ENCODE measurements at regions not wholly inside any gene's neighbourhood (a gene's known extent, or its start where the extent isn't known, plus 50 kb on each side); places are given as distances from the start of the nearest gene placed in this dataset.

- FAIRE-seq (no peak), DNase-seq (ENCODE audit: insufficient read length, low spot score) (no peak)
- TF ChIP-seq CTCF (IDR thresholded peaks at IDR 0.05; ENCODE audit: insufficient read depth, missing control alignments), result no peak
These were observed 83.6 kb downstream of the CCR1 start for GRCh38 chr3:46124216-46125177.

DNA sequence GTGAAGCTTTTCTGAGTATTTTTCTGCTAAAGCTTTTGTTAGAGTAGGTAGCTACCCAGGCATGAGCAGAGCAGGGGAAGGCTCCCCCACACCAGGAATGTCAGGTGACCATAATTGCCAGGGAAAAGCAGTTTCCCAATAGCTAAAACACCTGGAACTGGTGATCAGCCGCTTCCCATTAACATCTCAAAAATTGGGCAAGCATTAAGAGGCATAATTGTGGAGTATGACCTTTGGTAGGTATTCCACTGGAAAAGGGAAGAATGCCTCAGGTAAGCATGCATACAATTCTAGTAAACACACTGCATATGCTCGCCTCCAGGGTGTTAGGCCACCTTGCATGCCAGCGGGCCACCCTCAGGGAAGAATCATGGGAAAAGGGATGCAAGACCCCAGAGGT, 84.5 kb downstream of the CCR1 start:
- no peak for TF ChIP-seq CTCF (IDR thresholded peaks at IDR 0.05; ENCODE audit: insufficient read depth, missing control alignments)
- no peak for DNase-seq (ENCODE audit: insufficient read length, low spot score)
- no peak for FAIRE-seq

DNA sequence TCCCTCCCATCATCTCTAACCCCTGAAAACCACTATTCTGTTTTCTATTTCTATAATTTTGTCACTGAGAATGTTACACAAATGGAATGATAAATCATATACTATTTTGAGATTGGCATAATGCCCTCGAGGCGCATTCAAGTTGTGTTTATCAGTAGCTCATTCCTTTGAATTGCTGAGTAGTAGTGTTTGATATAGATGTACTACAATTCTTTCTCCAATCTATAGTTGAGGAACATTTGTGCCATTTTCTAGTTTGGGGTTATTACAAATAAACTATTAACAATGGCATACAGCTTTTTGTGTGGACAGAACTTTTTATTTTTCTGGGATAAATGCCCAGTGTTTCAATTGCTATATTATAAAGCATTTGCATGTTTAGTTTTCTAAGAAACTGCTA, 86.0 kb downstream of the CCR1 start:
- no peak for DNase-seq (ENCODE audit: insufficient read length, low spot score)
- FAIRE-seq, result no peak
- no peak for TF ChIP-seq CTCF (IDR thresholded peaks at IDR 0.05; ENCODE audit: insufficient read depth, missing control alignments)

DNA sequence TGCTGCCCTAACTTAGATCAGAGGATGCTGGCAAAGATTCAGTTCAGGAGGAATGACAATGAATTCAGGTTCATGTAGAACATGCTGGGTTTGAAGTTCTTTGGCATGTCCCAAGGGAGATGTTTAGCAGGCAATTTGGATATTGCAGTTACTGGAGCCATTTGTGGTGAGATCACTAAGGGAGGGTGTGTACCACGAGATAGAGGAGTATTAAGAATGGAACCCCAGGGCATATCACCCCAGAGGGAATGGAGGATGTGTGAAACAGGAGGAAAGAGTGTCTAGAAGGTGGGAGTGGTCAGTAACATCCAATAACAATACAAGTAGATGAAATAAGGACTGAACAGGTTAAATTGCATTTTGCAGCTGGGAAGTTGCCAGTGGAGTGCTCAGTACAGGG, 87.1 kb downstream of the CCR1 start:
- FAIRE-seq (no peak), DNase-seq (ENCODE audit: insufficient read length, low spot score) (no peak)
- no peak for TF ChIP-seq CTCF (IDR thresholded peaks at IDR 0.05; ENCODE audit: insufficient read depth, missing control alignments)

- DNase-seq (ENCODE audit: insufficient read length, low spot score), result no peak
- FAIRE-seq, result no peak
- no peak for TF ChIP-seq CTCF (IDR thresholded peaks at IDR 0.05; ENCODE audit: insufficient read depth, missing control alignments)
These were observed 88.2 kb downstream of the CCR1 start for GRCh38 chr3:46119709-46120498.

DNA sequence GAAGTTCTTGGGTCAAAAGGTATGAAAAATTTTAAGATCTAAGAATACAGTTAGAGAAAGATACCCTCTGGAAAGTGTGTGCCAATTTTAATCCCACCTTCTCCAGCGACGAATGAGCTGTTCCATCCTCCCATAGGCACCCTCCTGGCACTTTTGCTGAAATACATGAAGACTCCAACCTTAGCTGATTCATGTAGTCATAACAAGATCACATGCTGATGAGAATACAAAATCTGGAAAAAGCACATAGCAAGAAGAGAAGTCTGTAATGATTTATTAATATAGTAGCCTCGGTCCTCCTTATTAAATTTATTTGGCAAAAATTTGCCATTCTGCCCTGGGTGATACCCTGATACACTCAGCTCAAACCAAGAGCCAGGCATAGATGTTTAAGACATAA, 88.9 kb downstream of the CCR1 start:
- DNase-seq (ENCODE audit: insufficient read length, low spot score) (no peak), FAIRE-seq (no peak)
- TF ChIP-seq CTCF (IDR thresholded peaks at IDR 0.05; ENCODE audit: insufficient read depth, missing control alignments), result no peak
